Activated CD8-positive, alpha-beta T cell treated with anti-CD3 and anti-CD28 coated beads for 36 hours (primary cell): ENCODE measurements at regions not wholly inside any gene's neighbourhood (a gene's known extent, or its start where the extent isn't known, plus 50 kb on each side); places are given as distances from the start of the nearest gene placed in this dataset.

Source experiments
- ATAC-seq: fragments of 200-7000 bp; cut with Tn5 transposase; one replicate; pipeline ENCODE4 v1.10.0; 2021; ENCODE audit warnings: mild to moderate bottlenecking, moderate library complexity
- CTCF ChIA-PET: fragments of 350-600 bp; sonication (Branson Sonifier 250); formaldehyde crosslinking; loops from one replicate; lab custom pipeline; 2021; ENCODE audit warnings: antibody characterized with exemption; lab: Charles Lee
- POLR2A ChIA-PET: fragments of 350-600 bp; sonication (Branson Sonifier 250); formaldehyde crosslinking; loops from one replicate; lab custom pipeline; 2021; ENCODE audit warnings: antibody characterized with exemption; lab: Charles Lee
- DNase-seq: peaks from one replicate; pipeline ENCODE4 v3.0.0-alpha.2; 2020
- H3K27ac Mint-ChIP-seq: one replicate; pipeline ENCODE4 v1.8.0; 2021; ENCODE audit warnings: mild to moderate bottlenecking, mixed read lengths
- H3K27me3 Mint-ChIP-seq: one replicate; pipeline ENCODE4 v1.8.0; 2021; ENCODE audit warnings: mixed read lengths
- H3K36me3 Mint-ChIP-seq: one replicate; pipeline ENCODE4 v1.8.0; 2021; ENCODE audit warnings: low read depth, mixed read lengths
- H3K4me1 Mint-ChIP-seq: one replicate; pipeline ENCODE4 v1.8.0; 2021; ENCODE audit warnings: low read depth, mixed read lengths
- H3K4me3 Mint-ChIP-seq: one replicate; pipeline ENCODE4 v1.8.0; 2021; ENCODE audit warnings: mild to moderate bottlenecking, moderate library complexity, mixed read lengths
- H3K9me3 Mint-ChIP-seq: one replicate; pipeline ENCODE4 v1.8.0; 2021; ENCODE audit warnings: mixed read lengths
- CTCF ChIP-seq: fragments of 200-600 bp; IDR thresholded peaks from one replicate; pipeline ENCODE4 v1.8.0; 2022; ENCODE audit warnings: antibody characterized with exemption, mild to moderate bottlenecking
- intact Hi-C: fragments of 100-400 bp; cut with micrococcal nuclease; formaldehyde crosslinking; loops from one replicate; pipeline ENCODE4 v1.10.0; 2022

GRCh38 chr5:96318569-96319110 lies 114.4 kb downstream of the PCSK1 start:
- no peak for TF ChIP-seq CTCF
- DNase-seq (no peak), ATAC-seq (no peak)
- CTCF ChIA-PET = no interaction called here
- Mint-ChIP-seq H3K27ac (no peak overlapping the region), H3K36me3 (no peaks in the 10 kb centered on the region), H3K27me3 (peaks cover 10% of the 10 kb centered on the region), H3K9me3 (no peaks in the 10 kb centered on the region), H3K4me1 (no peaks in the 10 kb centered on the region), H3K4me3 (no peak overlapping the region)
- POLR2A ChIA-PET = no interaction called here
- intact Hi-C loops = no loop called here

- H3K4me1 Mint-ChIP-seq = no peaks in the 10 kb centered on the region
- no peaks in the 10 kb centered on the region for H3K36me3 Mint-ChIP-seq
- H3K9me3 Mint-ChIP-seq = no peaks in the 10 kb centered on the region
- ATAC-seq = no peak
- POLR2A ChIA-PET = no interaction called here
- H3K27me3 Mint-ChIP-seq = peaks cover 10% of the 10 kb centered on the region
- intact Hi-C loops = no loop called here
- no peak for TF ChIP-seq CTCF
- no peak overlapping the region for H3K4me3 Mint-ChIP-seq
- H3K27ac Mint-ChIP-seq = no peak overlapping the region
- CTCF ChIA-PET = interaction anchor here (1.1 to 1.5 kb wide), 2 partner anchors 19 to 67 kb away, joined by 3 to 7 read pairs; no protein-coding TSS in a partner anchor
- DNase-seq = no peak
Measured at GRCh38 chr5:96317945-96318344, 115.1 kb downstream of the PCSK1 start.

DNA sequence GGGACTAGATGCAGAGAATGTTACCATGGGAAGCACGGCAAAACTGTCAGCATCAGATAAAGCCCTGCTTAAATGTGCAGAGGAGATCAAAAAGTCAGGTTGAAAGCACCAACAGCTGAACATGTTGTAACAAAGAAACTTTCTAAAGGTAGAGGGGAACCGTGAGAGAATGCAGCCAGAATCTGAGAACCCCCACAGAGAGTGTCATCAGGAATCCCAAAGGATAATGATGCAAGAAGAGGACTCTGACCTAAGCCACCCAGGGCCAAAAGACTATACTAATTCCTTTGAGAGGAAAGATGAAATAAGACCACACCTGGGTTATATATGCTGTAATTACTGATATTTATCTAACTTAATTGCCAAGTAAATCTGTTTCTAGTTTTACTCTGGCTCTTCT lies 116.6 kb downstream of the PCSK1 start:
- ChIA-PET POLR2A (no interaction called here), CTCF (interaction anchor here (1.2 kb wide), 1 partner anchor 469 kb away, joined by 3 read pairs; no protein-coding TSS in a partner anchor)
- Mint-ChIP-seq H3K27me3 (peaks cover 15% of the 10 kb centered on the region), H3K36me3 (no peaks in the 10 kb centered on the region), H3K4me1 (no peaks in the 10 kb centered on the region), H3K27ac (no peak overlapping the region), H3K9me3 (peaks cover 1% of the 10 kb centered on the region), H3K4me3 (no peak overlapping the region)
- TF ChIP-seq CTCF = no peak
- ATAC-seq (no peak), DNase-seq (no peak)
- intact Hi-C loops = no loop called here

- CTCF ChIA-PET = interaction anchor here (0.8 to 1.2 kb wide), 2 partner anchors 20 to 468 kb away, joined by 3 read pairs; no protein-coding TSS in a partner anchor
Measured at GRCh38 chr5:96316017-96316416, 117.0 kb downstream of the PCSK1 start.

More at GRCh38 chr5:96316017-96316416, 117.0 kb downstream of the PCSK1 start:
- TF ChIP-seq CTCF = no peak
- no peak overlapping the region for H3K4me3 Mint-ChIP-seq
- peaks cover 17% of the 10 kb centered on the region for H3K27me3 Mint-ChIP-seq
- H3K9me3 Mint-ChIP-seq = peaks cover 4% of the 10 kb centered on the region
- ATAC-seq = no peak
- POLR2A ChIA-PET = no interaction called here
- H3K4me1 Mint-ChIP-seq = no peaks in the 10 kb centered on the region
- intact Hi-C loops = no loop called here
- DNase-seq = no peak
- H3K36me3 Mint-ChIP-seq = peaks cover under 1% of the 10 kb centered on the region
- no peak overlapping the region for H3K27ac Mint-ChIP-seq
